Progenitor cell of endocrine pancreas (in vitro differentiated cells): ENCODE measurements at regions not wholly inside any gene's neighbourhood (a gene's known extent, or its start where the extent isn't known, plus 50 kb on each side); places are given as distances from the start of the nearest gene placed in this dataset.

Experiments used
- DNase-seq: peaks from one replicate; pipeline ENCODE4 v3.0.0; 2021; ENCODE audit warnings: low spot score; ENCODE audit not compliant: unreplicated experiment
- H3K27ac Mint-ChIP-seq: 2 replicates; pipeline ENCODE4 v1.8.0; 2021; ENCODE audit warnings: mild to moderate bottlenecking, moderate library complexity, mixed read lengths
- H3K27me3 Mint-ChIP-seq: 2 replicates; pipeline ENCODE4 v1.8.0; 2021; ENCODE audit warnings: mixed read lengths
- H3K36me3 Mint-ChIP-seq: 2 replicates; pipeline ENCODE4 v1.8.0; 2022; ENCODE audit warnings: mixed read lengths; ENCODE audit not compliant: insufficient read depth
- H3K4me1 Mint-ChIP-seq: 2 replicates; pipeline ENCODE4 v1.8.0; 2021; ENCODE audit warnings: low read depth, mixed read lengths
- H3K4me3 Mint-ChIP-seq: 2 replicates; pipeline ENCODE4 v1.8.0; 2021; ENCODE audit warnings: low read depth, mild to moderate bottlenecking, moderate library complexity, mixed read lengths
- H3K9me3 Mint-ChIP-seq: 2 replicates; pipeline ENCODE4 v1.8.0; 2021; ENCODE audit warnings: low read depth, mixed read lengths
- CTCF ChIP-seq: fragments of 200-600 bp; sonication (generic); IDR thresholded peaks from one replicate; pipeline ENCODE4 v1.5.0; 2021; ENCODE audit warnings: antibody characterized with exemption, mild to moderate bottlenecking; ENCODE audit not compliant: unreplicated experiment

DNA sequence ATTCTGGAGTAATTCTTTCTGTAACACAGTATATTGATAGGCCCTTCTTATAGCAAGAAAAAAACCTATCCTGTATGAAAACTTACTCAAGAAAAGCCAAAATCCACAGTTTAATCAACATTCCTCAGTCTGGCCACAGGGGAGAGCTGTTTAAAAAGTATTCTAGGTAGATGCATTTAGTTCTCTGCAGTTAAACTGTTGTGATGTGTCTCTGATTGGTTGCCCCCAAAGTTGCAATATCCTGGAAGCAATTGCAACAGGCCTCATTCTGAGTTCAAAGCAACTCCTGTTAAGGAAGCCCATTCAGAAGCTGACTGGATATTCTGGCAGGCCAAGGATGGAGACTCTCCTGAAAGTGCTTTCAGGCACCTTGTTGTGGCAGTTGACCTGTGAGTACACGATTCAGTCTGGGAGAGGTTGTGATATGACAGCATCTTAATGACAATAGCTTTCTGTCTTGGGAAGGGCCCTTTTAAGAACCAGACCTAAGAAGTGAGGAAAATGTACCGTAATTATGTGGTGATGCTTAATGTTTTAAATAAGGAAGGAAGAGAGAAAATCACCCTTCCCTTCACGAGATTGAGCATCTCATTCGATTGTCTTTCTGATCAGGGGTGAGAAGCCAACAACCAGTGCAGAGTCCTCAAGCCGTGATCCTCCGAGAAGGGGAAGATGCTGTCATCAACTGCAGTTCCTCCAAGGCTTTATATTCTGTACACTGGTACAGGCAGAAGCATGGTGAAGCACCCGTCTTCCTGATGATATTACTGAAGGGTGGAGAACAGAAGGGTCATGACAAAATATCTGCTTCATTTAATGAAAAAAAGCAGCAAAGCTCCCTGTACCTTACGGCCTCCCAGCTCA lies 420.7 kb downstream of the DAD1 start:
- TF ChIP-seq CTCF = no peak

DNA sequence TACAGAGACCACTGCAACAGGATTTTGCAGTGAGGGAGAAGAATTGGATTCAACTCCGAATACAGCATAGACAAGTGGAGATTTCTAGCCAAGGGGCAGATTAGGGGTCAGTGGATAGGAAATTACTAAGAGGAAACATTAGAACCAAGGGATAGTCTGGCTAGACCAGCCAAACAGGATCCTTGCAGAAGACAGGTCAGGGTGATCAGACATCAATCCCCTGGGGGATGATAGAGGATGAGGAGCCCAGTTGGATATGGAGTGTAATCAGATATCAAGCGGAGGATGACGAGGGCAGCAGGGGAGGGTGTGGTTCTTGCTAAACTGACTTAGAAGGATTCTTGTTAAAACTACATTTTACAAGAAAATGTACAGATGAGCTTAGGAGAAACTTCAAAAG lies 424.4 kb downstream of the DAD1 start:
- Mint-ChIP-seq H3K4me1 (peaks cover 5% of the 10 kb centered on the region), H3K4me3 (no peak overlapping the region), H3K36me3 (no peaks in the 10 kb centered on the region), H3K9me3 (no peaks in the 10 kb centered on the region), H3K27me3 (peaks cover 4% of the 10 kb centered on the region), H3K27ac (no peak overlapping the region)
- DNase-seq = no peak
- no peak for TF ChIP-seq CTCF

More for the DNA sequence above, 420.7 kb downstream of the DAD1 start:
- Mint-ChIP-seq H3K4me3 (no peak overlapping the region), H3K27ac (no peak overlapping the region), H3K4me1 (peaks cover 23% of the 10 kb centered on the region), H3K36me3 (no peaks in the 10 kb centered on the region), H3K27me3 (peaks cover 4% of the 10 kb centered on the region), H3K9me3 (no peaks in the 10 kb centered on the region)
- DNase-seq = no peak

DNA sequence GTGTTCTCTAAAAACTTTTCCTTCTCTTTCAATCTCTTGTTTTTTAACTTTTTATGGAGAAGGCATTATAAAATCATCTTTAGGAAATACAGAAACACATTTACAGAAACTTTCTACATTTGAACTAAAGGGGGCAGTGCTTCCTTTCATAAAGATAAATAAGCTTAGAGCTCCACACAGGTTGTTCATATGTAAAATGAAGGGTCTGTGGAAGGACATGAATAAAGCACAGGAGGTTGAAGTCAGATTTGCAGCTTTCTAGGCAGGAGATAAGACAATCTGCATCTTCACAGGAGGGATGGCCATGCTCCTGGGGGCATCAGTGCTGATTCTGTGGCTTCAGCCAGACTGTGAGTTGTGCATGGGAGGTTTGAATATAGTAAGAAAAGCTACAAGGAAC lies 426.0 kb downstream of the DAD1 start:
- peak overlapping the region; percentile 51 for H3K27ac Mint-ChIP-seq
- peak; percentile 46 for TF ChIP-seq CTCF
- peaks cover 5% of the 10 kb centered on the region for H3K4me1 Mint-ChIP-seq
- peaks cover 4% of the 10 kb centered on the region for H3K27me3 Mint-ChIP-seq
- no peak for DNase-seq
- H3K4me3 Mint-ChIP-seq = no peak overlapping the region
- no peaks in the 10 kb centered on the region for H3K36me3 Mint-ChIP-seq
- no peaks in the 10 kb centered on the region for H3K9me3 Mint-ChIP-seq

DNA sequence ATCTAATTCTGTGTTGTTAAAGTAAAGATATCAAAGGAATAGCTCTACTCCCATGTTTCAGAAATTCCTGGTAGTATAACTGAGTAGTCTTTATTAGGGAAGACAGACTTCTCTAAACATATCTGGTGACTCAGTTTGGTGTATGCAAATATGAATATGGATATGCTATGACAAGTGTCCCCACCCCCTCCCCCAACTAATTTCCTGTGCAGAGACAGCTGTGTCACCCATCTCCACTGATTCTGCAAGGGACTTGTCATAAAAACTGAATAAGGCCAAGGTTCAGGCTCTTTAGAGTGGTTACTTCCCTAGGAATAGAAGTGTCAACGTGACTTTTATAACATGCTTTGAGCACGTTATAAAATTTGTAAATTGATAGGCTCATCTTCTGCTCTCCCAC lies 429.1 kb downstream of the DAD1 start:
- H3K27ac Mint-ChIP-seq = no peak overlapping the region
- DNase-seq = no peak
- no peak overlapping the region for H3K4me3 Mint-ChIP-seq
- H3K36me3 Mint-ChIP-seq = no peaks in the 10 kb centered on the region
- no peak for TF ChIP-seq CTCF
- H3K9me3 Mint-ChIP-seq = no peaks in the 10 kb centered on the region
- peaks cover 4% of the 10 kb centered on the region for H3K27me3 Mint-ChIP-seq
- H3K4me1 Mint-ChIP-seq = peaks cover 6% of the 10 kb centered on the region

GRCh38 chr14:22159099-22159498 lies 429.9 kb downstream of the DAD1 start:
- DNase-seq = no peak
- H3K4me3 Mint-ChIP-seq = no peak overlapping the region
- H3K27ac Mint-ChIP-seq = no peak overlapping the region
- no peaks in the 10 kb centered on the region for H3K36me3 Mint-ChIP-seq
- no peak for TF ChIP-seq CTCF
- H3K27me3 Mint-ChIP-seq = no peaks in the 10 kb centered on the region
- H3K9me3 Mint-ChIP-seq = no peaks in the 10 kb centered on the region
- peaks cover 6% of the 10 kb centered on the region for H3K4me1 Mint-ChIP-seq
